ENCODE measurements at regions not wholly inside any gene's neighbourhood (a gene's known extent, or its start where the extent isn't known, plus 50 kb on each side); places are given as distances from the start of the nearest gene placed in this dataset.

GRCh38 chr2:160790738-160791137 lies 297.1 kb upstream of the RBMS1 start:
- TF ChIP-seq CTCF (conservative IDR thresholded peaks at IDR 0.05) (no peak), ZFX (IDR thresholded peaks at IDR 0.05) (no peak)
- no peak overlapping the region for H3K27ac ChIP-seq

- H3K27ac ChIP-seq = no peak overlapping the region
- TF ChIP-seq CTCF (conservative IDR thresholded peaks at IDR 0.05) (no peak), ZFX (IDR thresholded peaks at IDR 0.05) (no peak)
Measured at GRCh38 chr2:160791884-160792283, 298.3 kb upstream of the RBMS1 start.

GRCh38 chr2:160792837-160793236 lies 299.2 kb upstream of the RBMS1 start:
- no peak for TF ChIP-seq CTCF (conservative IDR thresholded peaks at IDR 0.05)
- TF ChIP-seq ZFX (IDR thresholded peaks at IDR 0.05) = no peak
- H3K27ac ChIP-seq = no peak overlapping the region

- TF ChIP-seq ZFX (IDR thresholded peaks at IDR 0.05) = no peak
- no peak for TF ChIP-seq CTCF (conservative IDR thresholded peaks at IDR 0.05)
- H3K27ac ChIP-seq = no peak overlapping the region
Measured at GRCh38 chr2:160794926-160795325, 301.3 kb upstream of the RBMS1 start.

- no peak for TF ChIP-seq CTCF (conservative IDR thresholded peaks at IDR 0.05)
- no peak for TF ChIP-seq ZFX (IDR thresholded peaks at IDR 0.05)
- H3K27ac ChIP-seq = no peak overlapping the region
Measured at GRCh38 chr2:160803881-160804280, 310.3 kb upstream of the RBMS1 start.

GRCh38 chr2:160810406-160810805 lies 316.8 kb upstream of the RBMS1 start:
- no peak for TF ChIP-seq ZFX (IDR thresholded peaks at IDR 0.05)
- no peak for TF ChIP-seq CTCF (conservative IDR thresholded peaks at IDR 0.05)

GRCh38 chr2:160812830-160813505 lies 319.4 kb upstream of the RBMS1 start:
- TF ChIP-seq ZFX (IDR thresholded peaks at IDR 0.05) (no peak), CTCF (conservative IDR thresholded peaks at IDR 0.05) (no peak)
- no peak overlapping the region for H3K27ac ChIP-seq

More at GRCh38 chr2:160810406-160810805, 316.8 kb upstream of the RBMS1 start:
- no peak overlapping the region for H3K27ac ChIP-seq

All from C4-2B (cell line).